ENCODE measurements at regions not wholly inside any gene's neighbourhood (a gene's known extent, or its start where the extent isn't known, plus 50 kb on each side); places are given as distances from the start of the nearest gene placed in this dataset.

DNA sequence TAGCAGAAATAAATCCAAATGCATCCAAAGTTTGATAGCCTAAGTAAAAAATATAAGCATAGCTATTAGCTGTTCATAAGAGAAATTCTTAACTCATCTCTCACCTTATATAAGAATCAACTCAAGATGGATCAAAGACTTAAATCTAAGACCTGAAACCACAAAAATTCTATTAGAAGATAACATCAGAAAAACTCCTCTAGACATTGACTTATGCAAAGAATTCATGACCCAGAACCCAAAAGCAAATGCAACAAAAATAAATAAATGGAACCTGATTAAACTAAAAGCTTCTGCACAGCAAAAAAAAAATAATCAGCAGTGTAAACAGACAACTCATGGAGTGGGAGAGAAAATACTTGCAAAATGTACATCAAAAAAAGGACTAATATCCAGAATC is 184.3 kb downstream of the TFAP2A start:
- Histone ChIP-seq H3K4me3 (no peak overlapping the region), H3K36me3 (no peaks in the 10 kb centered on the region), H3K4me1 (no peaks in the 10 kb centered on the region), H3K27me3 (no peaks in the 10 kb centered on the region), H3K9me3 (no peaks in the 10 kb centered on the region), H3K27ac (no peak overlapping the region)
- intact Hi-C loops (cut with DNase I), result no loop called here
- DNase-seq (ENCODE audit: low spot score in 2 of 2), result no peak
- TF ChIP-seq, protein P1, sequence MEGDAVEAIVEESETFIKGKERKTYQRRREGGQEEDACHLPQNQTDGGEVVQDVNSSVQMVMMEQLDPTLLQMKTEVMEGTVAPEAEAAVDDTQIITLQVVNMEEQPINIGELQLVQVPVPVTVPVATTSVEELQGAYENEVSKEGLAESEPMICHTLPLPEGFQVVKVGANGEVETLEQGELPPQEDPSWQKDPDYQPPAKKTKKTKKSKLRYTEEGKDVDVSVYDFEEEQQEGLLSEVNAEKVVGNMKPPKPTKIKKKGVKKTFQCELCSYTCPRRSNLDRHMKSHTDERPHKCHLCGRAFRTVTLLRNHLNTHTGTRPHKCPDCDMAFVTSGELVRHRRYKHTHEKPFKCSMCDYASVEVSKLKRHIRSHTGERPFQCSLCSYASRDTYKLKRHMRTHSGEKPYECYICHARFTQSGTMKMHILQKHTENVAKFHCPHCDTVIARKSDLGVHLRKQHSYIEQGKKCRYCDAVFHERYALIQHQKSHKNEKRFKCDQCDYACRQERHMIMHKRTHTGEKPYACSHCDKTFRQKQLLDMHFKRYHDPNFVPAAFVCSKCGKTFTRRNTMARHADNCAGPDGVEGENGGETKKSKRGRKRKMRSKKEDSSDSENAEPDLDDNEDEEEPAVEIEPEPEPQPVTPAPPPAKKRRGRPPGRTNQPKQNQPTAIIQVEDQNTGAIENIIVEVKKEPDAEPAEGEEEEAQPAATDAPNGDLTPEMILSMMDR (IDR thresholded peaks at IDR 0.05), result no peak

- Histone ChIP-seq H3K4me3 (no peak overlapping the region), H3K4me1 (no peaks in the 10 kb centered on the region)
Measured at GRCh38 chr6:10223841-10224240, 191.0 kb downstream of the TFAP2A start.

GRCh38 chr6:10221178-10221577 is 193.7 kb downstream of the TFAP2A start:
- TF ChIP-seq, protein P1 (IDR thresholded peaks at IDR 0.05), result no peak
- intact Hi-C loops (cut with DNase I), result no loop called here
- H3K4me3 ChIP-seq, result no peak overlapping the region
- H3K36me3 ChIP-seq, result no peaks in the 10 kb centered on the region
- no peaks in the 10 kb centered on the region for H3K9me3 ChIP-seq
- H3K27me3 ChIP-seq, result no peaks in the 10 kb centered on the region
- no peak overlapping the region for H3K27ac ChIP-seq
- no peaks in the 10 kb centered on the region for H3K4me1 ChIP-seq
- no peak for DNase-seq (ENCODE audit: low spot score in 2 of 2)

More at GRCh38 chr6:10223841-10224240, 191.0 kb downstream of the TFAP2A start:
- H3K27me3 ChIP-seq, result no peaks in the 10 kb centered on the region
- H3K9me3 ChIP-seq, result no peaks in the 10 kb centered on the region
- H3K36me3 ChIP-seq, result no peaks in the 10 kb centered on the region
- H3K27ac ChIP-seq, result no peak overlapping the region
- intact Hi-C loops (cut with DNase I), result no loop called here
- TF ChIP-seq, protein P1 (IDR thresholded peaks at IDR 0.05), result no peak
- DNase-seq (ENCODE audit: low spot score in 2 of 2), result no peak

GRCh38 chr6:10219510-10219909 is 195.4 kb downstream of the TFAP2A start:
- DNase-seq (ENCODE audit: low spot score in 2 of 2), result no peak
- H3K4me3 ChIP-seq, result no peak overlapping the region
- no peaks in the 10 kb centered on the region for H3K4me1 ChIP-seq
- intact Hi-C loops (cut with DNase I), result no loop called here
- H3K9me3 ChIP-seq, result no peaks in the 10 kb centered on the region
- TF ChIP-seq, protein P1 (IDR thresholded peaks at IDR 0.05), result no peak
- no peak overlapping the region for H3K27ac ChIP-seq
- no peaks in the 10 kb centered on the region for H3K36me3 ChIP-seq
- H3K27me3 ChIP-seq, result no peaks in the 10 kb centered on the region

DNA sequence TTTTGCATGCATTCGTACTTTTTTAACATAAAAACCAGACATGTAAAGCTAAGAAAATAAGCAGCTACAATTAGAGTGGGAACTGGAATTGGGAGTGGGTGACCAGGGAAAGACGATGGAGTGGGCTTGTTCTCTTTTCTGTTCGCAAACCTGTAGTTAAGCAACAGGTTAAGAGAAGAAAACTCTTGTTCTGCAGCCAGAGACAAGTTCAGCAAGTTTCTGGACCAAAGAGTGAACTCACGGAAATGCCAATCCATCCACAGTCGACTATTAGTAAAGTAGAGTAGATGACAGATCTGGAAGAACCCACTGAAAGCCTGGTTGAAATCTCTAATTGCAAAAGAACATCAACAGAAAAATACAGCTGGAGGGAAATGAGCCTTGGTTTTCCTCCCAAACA is 197.8 kb downstream of the TFAP2A start:
- no peak overlapping the region for H3K4me3 ChIP-seq
- H3K4me1 ChIP-seq, result no peaks in the 10 kb centered on the region
- DNase-seq (ENCODE audit: low spot score in 2 of 2), result no peak
- intact Hi-C loops (cut with DNase I), result no loop called here
- no peaks in the 10 kb centered on the region for H3K36me3 ChIP-seq
- no peaks in the 10 kb centered on the region for H3K27me3 ChIP-seq
- TF ChIP-seq, protein P1 (IDR thresholded peaks at IDR 0.05), result no peak
- no peak overlapping the region for H3K27ac ChIP-seq
- no peaks in the 10 kb centered on the region for H3K9me3 ChIP-seq

Measured in ascending aorta (tissue), 2 donors.